GM19395 (cell line): ENCODE measurements at regions not wholly inside any gene's neighbourhood (a gene's known extent, or its start where the extent isn't known, plus 50 kb on each side); places are given as distances from the start of the nearest gene placed in this dataset.

Experiments
- ATAC-seq: cut with Tn5 transposase; IDR thresholded peaks from one replicate; pipeline ENCODE4 v1.9.1; 2021; ENCODE audit warnings: mild to moderate bottlenecking, moderate library complexity; ENCODE audit not compliant: unreplicated experiment

GRCh38 chr6:156029286-156029985, 573.8 kb upstream of the NOX3 start:
- no peak for ATAC-seq

- no peak for ATAC-seq
These were observed 572.9 kb upstream of the NOX3 start for GRCh38 chr6:156028335-156029131.

- ATAC-seq = no peak
These were observed 571.6 kb upstream of the NOX3 start for GRCh38 chr6:156027248-156027626.

- no peak for ATAC-seq
These were observed 571.0 kb upstream of the NOX3 start for GRCh38 chr6:156026486-156027247.

GRCh38 chr6:156024339-156024738, 568.7 kb upstream of the NOX3 start:
- ATAC-seq = no peak

- ATAC-seq = no peak
These were observed 566.2 kb upstream of the NOX3 start for GRCh38 chr6:156021746-156022396.

GRCh38 chr6:156017838-156018237, 562.2 kb upstream of the NOX3 start:
- no peak for ATAC-seq

GRCh38 chr6:156016186-156016976, 560.7 kb upstream of the NOX3 start:
- no peak for ATAC-seq

GRCh38 chr6:156013155-156013554, 557.5 kb upstream of the NOX3 start:
- ATAC-seq = no peak

- ATAC-seq = no peak
These were observed 554.0 kb upstream of the NOX3 start for GRCh38 chr6:156009656-156010055.

- no peak for ATAC-seq
These were observed 549.2 kb upstream of the NOX3 start for GRCh38 chr6:156004796-156005195.

GRCh38 chr6:155996151-155996550, 540.5 kb upstream of the NOX3 start:
- no peak for ATAC-seq

- no peak for ATAC-seq
These were observed 539.6 kb upstream of the NOX3 start for GRCh38 chr6:155995281-155995680.

GRCh38 chr6:155994086-155994485, 538.4 kb upstream of the NOX3 start:
- no peak for ATAC-seq

GRCh38 chr6:155993240-155993639, 537.6 kb upstream of the NOX3 start:
- ATAC-seq = no peak

- no peak for ATAC-seq
These were observed 530.1 kb upstream of the NOX3 start for GRCh38 chr6:155985660-155986138.

GRCh38 chr6:155980768-155981079, 525.1 kb upstream of the NOX3 start:
- ATAC-seq = no peak

- no peak for ATAC-seq
These were observed 524.6 kb upstream of the NOX3 start for GRCh38 chr6:155980014-155980767.

GRCh38 chr6:155975506-155975905, 519.9 kb upstream of the NOX3 start:
- ATAC-seq = no peak
